Uterus (tissue), 3 donors: ENCODE measurements at regions not wholly inside any gene's neighbourhood (a gene's known extent, or its start where the extent isn't known, plus 50 kb on each side); places are given as distances from the start of the nearest gene placed in this dataset.

Source experiments
- DNase-seq, 2 donors: peaks; one replicate each; pipeline ENCODE4 v3.0.0-alpha.2; 2019 to 2020
- H3K27ac ChIP-seq, 2 donors: fragments of 200-600 bp; sonication (generic); 1 replicate in 1 of 2; 2 replicates in 1 of 2; pipeline ENCODE4 v1.5.1; 2016 to 2018
- H3K27me3 ChIP-seq, 2 donors: fragments of 200-600 bp; sonication (generic); one replicate each; pipeline ENCODE4 v1.5.1; 2018 to 2019; ENCODE audit warnings: control low read depth in 1 of 2
- H3K36me3 ChIP-seq, 2 donors: fragments of 200-600 bp; sonication (generic); one replicate each; pipeline ENCODE4 v1.5.1; 2019; ENCODE audit warnings: control low read depth in 1 of 2
- H3K4me1 ChIP-seq, 2 donors: fragments of 200-600 bp; sonication (generic); one replicate each; pipeline ENCODE4 v1.5.1; 2018 to 2019; ENCODE audit warnings: control low read depth in 1 of 2
- H3K4me3 ChIP-seq, 2 donors: fragments of 200-600 bp; sonication (generic); 1 replicate in 1 of 2; 2 replicates in 1 of 2; pipeline ENCODE4 v1.5.1; 2018 to 2019; ENCODE audit warnings: mild to moderate bottlenecking in 1 of 2
- H3K9me3 ChIP-seq, 2 donors: fragments of 200-600 bp; sonication (generic); one replicate each; pipeline ENCODE4 v1.5.1; 2019; ENCODE audit warnings: control low read depth in 1 of 2
- CTCF ChIP-seq, 4 experiments: fragments of 200-600 bp in 2 of 4; fragments of 450-650 bp in 2 of 4; sonication (generic) in 2 of 4; IDR thresholded peaks; one replicate each; pipeline ENCODE4 v1.5.1; 2016 to 2019; ENCODE audit warnings: antibody characterized with exemption in 4 of 4, mild to moderate bottlenecking in 2 of 4, moderate library complexity in 1 of 4
- POLR2A ChIP-seq, 2 donors: fragments of 450-650 bp; IDR thresholded peaks; one replicate each; pipeline ENCODE4 v1.6.1; 2016; ENCODE audit warnings: antibody characterized with exemption in 2 of 2, mild to moderate bottlenecking in 1 of 2, moderate library complexity in 1 of 2
- intact Hi-C: fragments of 100-400 bp; cut with DNase I; formaldehyde crosslinking; loops from one replicate; pipeline ENCODE4 v1.15.1; 2023; ENCODE audit warnings: low total_unique reads
- donor health status: DM: yes; HTN: yes; CAD: no.

DNA sequence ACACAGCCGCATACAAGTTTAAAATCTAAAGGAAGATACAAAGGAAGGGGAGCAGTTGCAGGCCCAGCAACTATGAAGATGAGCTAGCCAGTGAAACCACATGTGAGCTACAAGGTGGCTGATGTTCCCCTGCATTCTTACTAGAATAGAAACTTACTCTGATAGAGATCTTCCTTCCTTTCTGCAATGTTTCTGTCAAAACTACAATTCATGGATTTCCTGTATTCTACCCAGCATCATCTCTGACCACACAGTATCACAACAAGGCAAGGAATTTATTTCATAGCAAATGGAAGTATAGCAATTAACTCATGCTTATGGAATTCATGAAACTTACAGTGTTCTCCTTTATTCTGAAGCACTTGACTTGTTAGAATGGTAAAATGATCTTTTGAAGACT, 68.7 kb upstream of the AASS start:
- no peaks in the 10 kb centered on the region for H3K9me3 ChIP-seq
- TF ChIP-seq CTCF (IDR thresholded peaks at IDR 0.05), result no peak
- TF ChIP-seq POLR2A (IDR thresholded peaks at IDR 0.05), result no peak
- intact Hi-C loops, result no loop called here
- no peaks in the 10 kb centered on the region for H3K36me3 ChIP-seq
- no peaks in the 10 kb centered on the region for H3K4me1 ChIP-seq
- no peak overlapping the region for H3K4me3 ChIP-seq
- DNase-seq, result no peak
- H3K27me3 ChIP-seq, result no peaks in the 10 kb centered on the region
- H3K27ac ChIP-seq, result no peak overlapping the region

- intact Hi-C loops, result no loop called here
- H3K4me3 ChIP-seq, result no peak overlapping the region
- TF ChIP-seq POLR2A (IDR thresholded peaks at IDR 0.05) (no peak), CTCF (IDR thresholded peaks at IDR 0.05) (no peak)
Observed at GRCh38 chr7:122211362-122211761, 67.3 kb upstream of the AASS start.

GRCh38 chr7:122206985-122207384, 62.9 kb upstream of the AASS start:
- no peak overlapping the region for H3K4me3 ChIP-seq
- no peaks in the 10 kb centered on the region for H3K9me3 ChIP-seq
- intact Hi-C loops, result no loop called here
- no peak for DNase-seq
- no peak for TF ChIP-seq POLR2A (IDR thresholded peaks at IDR 0.05)
- TF ChIP-seq CTCF (IDR thresholded peaks at IDR 0.05), result no peak
- H3K4me1 ChIP-seq, result no peaks in the 10 kb centered on the region
- H3K27me3 ChIP-seq, result no peaks in the 10 kb centered on the region
- no peaks in the 10 kb centered on the region for H3K36me3 ChIP-seq
- H3K27ac ChIP-seq, result no peak overlapping the region

More at GRCh38 chr7:122211362-122211761, 67.3 kb upstream of the AASS start:
- Histone ChIP-seq H3K9me3 (no peaks in the 10 kb centered on the region), H3K27ac (no peak overlapping the region), H3K4me1 (no peaks in the 10 kb centered on the region), H3K36me3 (no peaks in the 10 kb centered on the region), H3K27me3 (no peaks in the 10 kb centered on the region)
- no peak for DNase-seq

DNA sequence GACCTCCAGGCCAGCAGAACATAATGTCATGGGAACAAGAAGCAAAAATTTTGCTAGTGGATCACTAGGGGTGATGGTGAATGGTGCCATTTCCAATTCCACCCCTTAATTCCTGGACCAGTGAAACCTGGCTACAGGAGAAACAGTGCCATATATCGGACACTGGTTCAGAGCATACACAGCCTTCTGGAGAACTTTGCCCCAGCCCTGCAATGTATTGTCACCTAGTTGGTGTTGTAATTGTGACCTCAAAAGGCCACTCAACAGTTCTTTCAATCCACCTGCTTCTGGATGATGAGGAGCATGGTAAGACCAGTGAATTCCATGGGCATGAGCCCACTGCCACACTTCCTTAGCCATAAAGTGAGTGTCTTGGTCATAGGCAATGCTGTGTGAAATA, 59.8 kb upstream of the AASS start:
- Histone ChIP-seq H3K27me3 (no peaks in the 10 kb centered on the region), H3K4me3 (no peak overlapping the region), H3K27ac (no peak overlapping the region), H3K9me3 (no peaks in the 10 kb centered on the region), H3K4me1 (no peaks in the 10 kb centered on the region), H3K36me3 (no peaks in the 10 kb centered on the region)
- intact Hi-C loops, result no loop called here
- DNase-seq, result no peak
- TF ChIP-seq CTCF (IDR thresholded peaks at IDR 0.05), result no peak

- Histone ChIP-seq H3K4me1 (no peaks in the 10 kb centered on the region), H3K4me3 (no peak overlapping the region), H3K27ac (no peak overlapping the region), H3K27me3 (no peaks in the 10 kb centered on the region), H3K9me3 (no peaks in the 10 kb centered on the region), H3K36me3 (no peaks in the 10 kb centered on the region)
- DNase-seq, result no peak
- TF ChIP-seq POLR2A (IDR thresholded peaks at IDR 0.05) (no peak), CTCF (IDR thresholded peaks at IDR 0.05) (no peak)
- intact Hi-C loops, result no loop called here
Observed at GRCh38 chr7:122200888-122201287, 56.8 kb upstream of the AASS start.
